Breast epithelium (tissue), 4 donors: ENCODE measurements at regions not wholly inside any gene's neighbourhood (a gene's known extent, or its start where the extent isn't known, plus 50 kb on each side); places are given as distances from the start of the nearest gene placed in this dataset.

Experiments used
- DNase-seq, 2 donors: peaks; one replicate each; pipeline ENCODE4 v3.0.0-alpha.2; 2019; ENCODE audit warnings: low spot score in 2 of 2
- H3K27ac ChIP-seq, 2 donors: fragments of 200-600 bp; sonication (generic) in 1 of 2; one replicate each; pipeline ENCODE4 v1.5.1; 2016 to 2019; ENCODE audit warnings: mild to moderate bottlenecking in 1 of 2
- H3K27me3 ChIP-seq, 2 donors: fragments of 200-600 bp; sonication (generic) in 1 of 2; one replicate each; pipeline versions ENCODE4 v1.5.1 to v1.6.0; 2017 to 2019; ENCODE audit warnings: control low read depth in 1 of 2, mild to moderate bottlenecking in 1 of 2
- H3K36me3 ChIP-seq: fragments of 200-600 bp; one replicate; pipeline ENCODE4 v1.5.1; 2019
- H3K4me1 ChIP-seq, 2 donors: fragments of 200-600 bp; sonication (generic); one replicate each; pipeline ENCODE4 v1.5.1; 2016 to 2019; ENCODE audit warnings: control low read depth in 1 of 2
- H3K4me3 ChIP-seq, 3 donors: fragments of 200-600 bp; sonication (generic); 1 replicate in 2 of 3; 2 replicates in 1 of 3; pipeline ENCODE4 v1.5.1; 2016 to 2019; ENCODE audit warnings: mild to moderate bottlenecking in 3 of 3, moderate library complexity in 2 of 3
- H3K9me3 ChIP-seq, 2 donors: fragments of 200-600 bp; sonication (generic) in 1 of 2; one replicate each; pipeline ENCODE4 v1.5.1; 2016 to 2019; ENCODE audit warnings: control low read depth in 1 of 2
- POLR2A ChIP-seq: fragments of 450-650 bp; IDR thresholded peaks from one replicate; pipeline ENCODE4 v1.6.1; 2016; ENCODE audit warnings: antibody characterized with exemption, mild to moderate bottlenecking, moderate library complexity
- POLR2AphosphoS5 ChIP-seq, 3 donors: sonication (generic); formaldehyde crosslinking; IDR thresholded peaks; one replicate each; pipeline ENCODE4 v1.6.1; 2017; ENCODE audit warnings: antibody characterized with exemption in 3 of 3
- intact Hi-C: fragments of 100-400 bp; cut with DNase I; formaldehyde crosslinking; loops from one replicate; pipeline ENCODE4 v1.15.1; 2023; ENCODE audit warnings: low total_unique reads
- TF ChIP-seq, protein P1 (sequence below), 3 donors: fragments of 450-650 bp; IDR thresholded peaks; one replicate each; pipeline ENCODE4 v1.5.1; 2016 to 2017; ENCODE audit warnings: antibody characterized with exemption in 3 of 3, mild to moderate bottlenecking in 3 of 3, moderate library complexity in 3 of 3

DNA sequence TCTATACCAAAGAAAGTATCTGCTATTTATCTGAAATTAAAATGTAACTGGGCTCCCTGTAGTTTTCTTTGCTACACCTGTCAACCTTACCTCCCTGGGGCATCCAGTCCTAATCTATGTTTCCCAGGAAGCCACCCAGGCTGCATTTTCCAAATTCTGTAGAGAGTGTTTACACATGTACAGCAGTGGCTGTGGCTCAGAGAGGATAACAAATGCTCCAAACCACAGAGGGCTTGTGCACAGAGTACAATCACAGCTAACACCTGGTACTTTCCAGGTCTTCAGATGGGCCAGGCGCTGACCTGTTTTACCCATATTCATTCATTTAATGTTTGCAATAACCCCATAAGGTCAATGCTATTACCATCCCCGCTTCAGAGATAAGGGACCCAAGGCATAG lies 146.5 kb upstream of the TNR start:
- Histone ChIP-seq H3K27me3 (no peaks in the 10 kb centered on the region), H3K4me3 (no peak overlapping the region), H3K36me3 (no peaks in the 10 kb centered on the region), H3K4me1 (no peaks in the 10 kb centered on the region), H3K9me3 (no peaks in the 10 kb centered on the region), H3K27ac (no peak overlapping the region)
- TF ChIP-seq POLR2AphosphoS5 (IDR thresholded peaks at IDR 0.05) (no peak), POLR2A (no peak)
- TF ChIP-seq, protein P1, sequence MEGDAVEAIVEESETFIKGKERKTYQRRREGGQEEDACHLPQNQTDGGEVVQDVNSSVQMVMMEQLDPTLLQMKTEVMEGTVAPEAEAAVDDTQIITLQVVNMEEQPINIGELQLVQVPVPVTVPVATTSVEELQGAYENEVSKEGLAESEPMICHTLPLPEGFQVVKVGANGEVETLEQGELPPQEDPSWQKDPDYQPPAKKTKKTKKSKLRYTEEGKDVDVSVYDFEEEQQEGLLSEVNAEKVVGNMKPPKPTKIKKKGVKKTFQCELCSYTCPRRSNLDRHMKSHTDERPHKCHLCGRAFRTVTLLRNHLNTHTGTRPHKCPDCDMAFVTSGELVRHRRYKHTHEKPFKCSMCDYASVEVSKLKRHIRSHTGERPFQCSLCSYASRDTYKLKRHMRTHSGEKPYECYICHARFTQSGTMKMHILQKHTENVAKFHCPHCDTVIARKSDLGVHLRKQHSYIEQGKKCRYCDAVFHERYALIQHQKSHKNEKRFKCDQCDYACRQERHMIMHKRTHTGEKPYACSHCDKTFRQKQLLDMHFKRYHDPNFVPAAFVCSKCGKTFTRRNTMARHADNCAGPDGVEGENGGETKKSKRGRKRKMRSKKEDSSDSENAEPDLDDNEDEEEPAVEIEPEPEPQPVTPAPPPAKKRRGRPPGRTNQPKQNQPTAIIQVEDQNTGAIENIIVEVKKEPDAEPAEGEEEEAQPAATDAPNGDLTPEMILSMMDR (IDR thresholded peaks at IDR 0.05) = no peak
- intact Hi-C loops = no loop called here
- DNase-seq = no peak

DNA sequence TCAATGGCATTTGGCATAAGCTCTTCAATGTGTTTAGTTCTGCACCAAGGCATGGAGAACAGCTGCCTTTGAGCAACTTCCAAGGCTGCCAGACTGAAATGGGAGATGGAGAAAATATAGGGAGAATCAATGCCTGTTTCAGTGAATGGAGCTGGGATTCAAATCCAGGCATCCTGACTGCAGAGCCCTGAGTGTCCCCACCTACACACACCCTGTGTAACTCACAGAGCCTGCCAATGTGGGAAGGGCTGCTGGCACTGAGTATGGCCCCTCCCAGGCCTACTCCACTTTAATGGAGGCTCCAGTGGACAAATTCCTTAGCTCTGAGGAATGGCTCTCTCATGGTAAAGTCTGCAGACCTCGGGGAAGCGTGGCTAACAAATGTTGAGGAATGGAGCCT lies 145.6 kb upstream of the TNR start:
- DNase-seq = no peak

DNA sequence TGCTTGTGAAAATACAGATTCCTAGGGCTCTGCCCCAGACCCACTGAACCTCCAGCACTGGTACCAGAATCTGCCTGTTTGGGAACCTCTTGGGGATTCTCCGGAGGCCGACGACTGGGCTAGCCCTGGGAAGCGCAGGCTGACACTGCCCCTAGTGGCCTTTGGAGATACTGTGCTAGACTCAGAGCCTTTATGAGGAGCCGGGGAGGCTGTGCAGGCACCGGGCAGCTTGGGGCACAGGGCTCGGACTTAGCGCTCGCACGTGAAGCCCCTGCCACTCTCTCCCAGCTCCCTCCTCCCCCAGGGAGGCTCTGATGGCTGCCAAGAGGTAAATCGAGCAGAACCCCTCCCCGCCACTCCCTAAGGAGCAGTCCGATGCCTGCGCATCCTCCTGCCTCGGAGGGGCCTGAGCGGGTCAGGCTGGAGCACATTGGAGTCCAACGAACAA lies 144.6 kb upstream of the TNR start:
- no peak for DNase-seq
- Histone ChIP-seq H3K36me3 (no peaks in the 10 kb centered on the region), H3K9me3 (no peaks in the 10 kb centered on the region), H3K27ac (no peak overlapping the region), H3K4me3 (no peak overlapping the region), H3K27me3 (no peaks in the 10 kb centered on the region), H3K4me1 (no peaks in the 10 kb centered on the region)
- TF ChIP-seq, protein P1 (IDR thresholded peaks at IDR 0.05) = peak in 2 of 3 donors; percentile 24 to 48
- no peak for TF ChIP-seq POLR2A
- intact Hi-C loops = no loop called here

More for the DNA sequence above, 145.6 kb upstream of the TNR start:
- no peaks in the 10 kb centered on the region for H3K27me3 ChIP-seq
- H3K36me3 ChIP-seq = no peaks in the 10 kb centered on the region
- intact Hi-C loops = no loop called here
- H3K9me3 ChIP-seq = no peaks in the 10 kb centered on the region
- TF ChIP-seq POLR2A (no peak), POLR2AphosphoS5 (IDR thresholded peaks at IDR 0.05) (no peak)
- TF ChIP-seq, protein P1 (IDR thresholded peaks at IDR 0.05) = no peak
- no peaks in the 10 kb centered on the region for H3K4me1 ChIP-seq
- no peak overlapping the region for H3K4me3 ChIP-seq
- no peak overlapping the region for H3K27ac ChIP-seq

DNA sequence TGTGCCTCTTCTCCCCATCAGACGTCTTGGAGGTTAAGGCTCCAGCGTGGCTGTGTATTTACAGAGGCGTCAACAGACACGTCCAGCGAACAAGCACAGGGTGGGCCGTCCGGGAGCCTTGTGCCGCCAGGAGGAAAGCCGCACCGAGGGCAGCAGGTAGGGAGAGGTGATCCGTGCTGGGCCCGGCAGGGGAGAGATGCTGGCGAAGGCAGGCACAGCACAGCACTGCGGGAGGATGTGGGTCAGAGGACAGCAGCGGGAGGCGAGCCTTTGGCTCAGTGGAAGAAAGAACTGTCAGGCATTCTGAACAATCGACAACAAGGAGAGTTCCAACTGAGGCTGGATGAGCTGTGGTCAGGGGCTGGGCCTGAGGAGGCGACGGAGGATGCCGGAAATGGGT lies 144.1 kb upstream of the TNR start:
- no peak overlapping the region for H3K4me3 ChIP-seq
- intact Hi-C loops = no loop called here
- no peak for TF ChIP-seq POLR2A
- no peak for TF ChIP-seq POLR2AphosphoS5 (IDR thresholded peaks at IDR 0.05)
- TF ChIP-seq, protein P1 (IDR thresholded peaks at IDR 0.05) = no peak
- H3K27me3 ChIP-seq = no peaks in the 10 kb centered on the region
- no peak overlapping the region for H3K27ac ChIP-seq
- H3K36me3 ChIP-seq = no peaks in the 10 kb centered on the region
- H3K4me1 ChIP-seq = no peaks in the 10 kb centered on the region
- no peaks in the 10 kb centered on the region for H3K9me3 ChIP-seq
- DNase-seq = no peak

DNA sequence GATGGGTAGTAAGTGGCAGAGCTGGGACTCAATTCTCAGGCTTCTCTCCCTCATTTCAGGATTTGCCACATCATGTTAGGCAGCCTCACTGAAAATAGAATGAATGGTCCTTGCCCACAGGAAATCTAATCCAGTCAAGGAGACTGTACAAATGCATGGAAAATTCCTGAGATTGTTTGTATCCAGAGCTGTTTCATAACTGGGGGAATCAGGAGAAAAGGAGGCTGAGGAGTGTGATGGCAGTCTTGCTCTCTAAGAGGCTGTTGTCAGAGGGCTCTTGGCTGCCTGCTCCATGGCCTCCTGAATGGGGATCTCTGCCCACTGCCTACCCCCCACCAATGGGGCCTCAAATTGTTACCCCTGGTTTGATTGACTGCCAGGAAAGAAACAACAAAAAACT lies 141.9 kb upstream of the TNR start:
- Histone ChIP-seq H3K36me3 (no peaks in the 10 kb centered on the region), H3K4me1 (no peaks in the 10 kb centered on the region), H3K4me3 (no peak overlapping the region), H3K27me3 (no peaks in the 10 kb centered on the region), H3K27ac (no peak overlapping the region), H3K9me3 (no peaks in the 10 kb centered on the region)
- intact Hi-C loops = no loop called here
- no peak for TF ChIP-seq POLR2A
- TF ChIP-seq, protein P1 (IDR thresholded peaks at IDR 0.05) = no peak
- no peak for TF ChIP-seq POLR2AphosphoS5 (IDR thresholded peaks at IDR 0.05)
- no peak for DNase-seq
